Neural progenitor cell (in vitro differentiated cells): ENCODE measurements at regions not wholly inside any gene's neighbourhood (a gene's known extent, or its start where the extent isn't known, plus 50 kb on each side); places are given as distances from the start of the nearest gene placed in this dataset.

Experiments used
- DNase-seq: peaks from one replicate; pipeline ENCODE4 v3.0.0-alpha.2; 2016; ENCODE audit warnings: low spot score
- H2AFZ ChIP-seq: fragments of 200-600 bp; sonication (generic); replicated peaks from 2 replicates; pipeline ENCODE4 v1.6.1; 2016; ENCODE audit warnings: antibody characterized with exemption
- H3F3A ChIP-seq: fragments of 200-600 bp; sonication (generic); 2 replicates; pipeline ENCODE4 v1.6.1; 2016; ENCODE audit warnings: antibody characterized with exemption, low read depth
- H3K27ac ChIP-seq: fragments of 200-600 bp; sonication (generic); 2 replicates; pipeline ENCODE4 v1.5.1; 2016; ENCODE audit warnings: mild to moderate bottlenecking
- H3K27me3 ChIP-seq: fragments of 200-600 bp; sonication (generic); 2 replicates; pipeline ENCODE4 v1.6.1; 2016; ENCODE audit warnings: mild to moderate bottlenecking, moderate library complexity
- H3K36me3 ChIP-seq: fragments of 200-600 bp; sonication (generic); 2 replicates; pipeline ENCODE4 v1.5.1; 2016
- H3K4me1 ChIP-seq: fragments of 200-600 bp; sonication (generic); 2 replicates; pipeline ENCODE4 v1.6.1; 2016; ENCODE audit warnings: mixed run types
- H3K4me2 ChIP-seq: fragments of 200-600 bp; sonication (generic); 2 replicates; pipeline ENCODE4 v1.6.1; 2016
- H3K4me3 ChIP-seq: fragments of 200-600 bp; sonication (generic); 2 replicates; pipeline ENCODE4 v1.5.1; 2016
- H3K79me2 ChIP-seq: fragments of 200-600 bp; sonication (generic); 2 replicates; pipeline ENCODE4 v1.6.1; 2016; ENCODE audit warnings: low read depth
- H3K9ac ChIP-seq: fragments of 200-600 bp; sonication (generic); 2 replicates; pipeline ENCODE4 v1.6.1; 2016
- H3K9me3 ChIP-seq: fragments of 200-600 bp; sonication (generic); 2 replicates; pipeline ENCODE4 v1.5.1; 2016; ENCODE audit warnings: low read depth
- H4K20me1 ChIP-seq: fragments of 200-600 bp; sonication (generic); 2 replicates; pipeline ENCODE4 v1.6.1; 2016; ENCODE audit warnings: low read depth
- H3K27ac Mint-ChIP-seq: 3 replicates; pipeline ENCODE4 v1.8.0; 2021; ENCODE audit warnings: mixed read lengths
- H3K27me3 Mint-ChIP-seq: 2 replicates; pipeline ENCODE4 v1.8.0; 2022; ENCODE audit warnings: low read depth, mild to moderate bottlenecking, inconsistent platforms, moderate library complexity, mixed read lengths; ENCODE audit not compliant: insufficient read depth
- H3K36me3 Mint-ChIP-seq: 3 replicates; pipeline ENCODE4 v1.8.0; 2021; ENCODE audit warnings: mixed read lengths
- H3K4me1 Mint-ChIP-seq: 3 replicates; pipeline ENCODE4 v1.8.0; 2021; ENCODE audit warnings: mixed read lengths
- H3K4me3 Mint-ChIP-seq: 3 replicates; pipeline ENCODE4 v1.8.0; 2021; ENCODE audit warnings: mild to moderate bottlenecking, moderate library complexity, mixed read lengths
- H3K9me3 Mint-ChIP-seq: 3 replicates; pipeline ENCODE4 v1.8.0; 2020; ENCODE audit warnings: mixed read lengths
- CTCF ChIP-seq: fragments of 200-600 bp; sonication (generic); IDR thresholded peaks from 2 replicates; pipeline ENCODE4 v1.5.1; 2017; ENCODE audit warnings: antibody characterized with exemption, mild to moderate bottlenecking
- EZH2 ChIP-seq: fragments of 200-600 bp; sonication (generic); IDR thresholded peaks from 2 replicates; pipeline ENCODE4 v1.6.1; 2017; ENCODE audit warnings: antibody characterized with exemption, mild to moderate bottlenecking, moderate library complexity
- EZH2phosphoT487 ChIP-seq: fragments of 200-600 bp; sonication (generic); IDR thresholded peaks from 2 replicates; pipeline ENCODE4 v1.6.1; 2017; ENCODE audit warnings: antibody characterized with exemption

- no peaks in the 10 kb centered on the region for H3K9me3 ChIP-seq
Measured at GRCh38 chr22:48476577-48476976, 1351.1 kb downstream of the BRD1 start.

GRCh38 chr22:48475661-48476345 is 1351.9 kb downstream of the BRD1 start:
- Histone ChIP-seq H3K36me3 (no peaks in the 10 kb centered on the region), H3K9me3 (no peaks in the 10 kb centered on the region), H3K27me3 (no peaks in the 10 kb centered on the region), H4K20me1 (no peaks in the 10 kb centered on the region), H3K4me1 (no peaks in the 10 kb centered on the region), H3K79me2 (no peaks in the 10 kb centered on the region), H3K9ac (no peak overlapping the region), H3K4me2 (no peak overlapping the region), H3K4me3 (no peak overlapping the region), H2AFZ (no peak overlapping the region), H3K27ac (no peak overlapping the region), H3F3A (no peaks in the 10 kb centered on the region)
- H3K4me1 Mint-ChIP-seq, result no peaks in the 10 kb centered on the region
- TF ChIP-seq EZH2phosphoT487 (no peak), CTCF (no peak), EZH2 (no peak)
- H3K4me3 Mint-ChIP-seq, result no peak overlapping the region
- H3K9me3 Mint-ChIP-seq, result peaks cover 4% of the 10 kb centered on the region
- peaks cover 1% of the 10 kb centered on the region for H3K27me3 Mint-ChIP-seq
- H3K27ac Mint-ChIP-seq, result no peak overlapping the region
- no peak for DNase-seq
- H3K36me3 Mint-ChIP-seq, result no peaks in the 10 kb centered on the region

More at GRCh38 chr22:48476577-48476976, 1351.1 kb downstream of the BRD1 start:
- Histone ChIP-seq H3K4me3 (no peak overlapping the region), H3K27me3 (no peaks in the 10 kb centered on the region), H3F3A (no peaks in the 10 kb centered on the region), H3K27ac (no peak overlapping the region), H3K36me3 (no peaks in the 10 kb centered on the region), H3K4me2 (no peak overlapping the region), H2AFZ (no peak overlapping the region), H3K9ac (no peak overlapping the region), H4K20me1 (no peaks in the 10 kb centered on the region), H3K79me2 (no peaks in the 10 kb centered on the region), H3K4me1 (no peaks in the 10 kb centered on the region)
- no peak overlapping the region for H3K4me3 Mint-ChIP-seq
- DNase-seq, result no peak
- H3K9me3 Mint-ChIP-seq, result peaks cover 4% of the 10 kb centered on the region
- H3K27ac Mint-ChIP-seq, result no peak overlapping the region
- H3K27me3 Mint-ChIP-seq, result peaks cover 3% of the 10 kb centered on the region
- TF ChIP-seq CTCF, result no peak
- no peak for TF ChIP-seq EZH2
- no peak for TF ChIP-seq EZH2phosphoT487
- no peaks in the 10 kb centered on the region for H3K36me3 Mint-ChIP-seq
- no peaks in the 10 kb centered on the region for H3K4me1 Mint-ChIP-seq

GRCh38 chr22:48474881-48475280 is 1352.8 kb downstream of the BRD1 start:
- H3K36me3 ChIP-seq, result no peaks in the 10 kb centered on the region
- no peak overlapping the region for H3K27ac Mint-ChIP-seq
- no peaks in the 10 kb centered on the region for H3F3A ChIP-seq
- H3K27me3 Mint-ChIP-seq, result no peaks in the 10 kb centered on the region
- H3K4me1 ChIP-seq, result no peaks in the 10 kb centered on the region
- no peak overlapping the region for H3K4me3 Mint-ChIP-seq
- H3K36me3 Mint-ChIP-seq, result no peaks in the 10 kb centered on the region
- no peak overlapping the region for H2AFZ ChIP-seq
- H3K9ac ChIP-seq, result no peak overlapping the region
- H3K4me2 ChIP-seq, result no peak overlapping the region
- no peaks in the 10 kb centered on the region for H3K79me2 ChIP-seq
- TF ChIP-seq EZH2, result no peak
- no peak for TF ChIP-seq EZH2phosphoT487
- TF ChIP-seq CTCF, result no peak
- DNase-seq, result no peak
- H3K27ac ChIP-seq, result no peak overlapping the region
- no peaks in the 10 kb centered on the region for H3K9me3 ChIP-seq
- H3K4me3 ChIP-seq, result no peak overlapping the region
- no peaks in the 10 kb centered on the region for H3K27me3 ChIP-seq
- no peaks in the 10 kb centered on the region for H4K20me1 ChIP-seq
- no peaks in the 10 kb centered on the region for H3K4me1 Mint-ChIP-seq
- H3K9me3 Mint-ChIP-seq, result peaks cover 4% of the 10 kb centered on the region
